ENCODE measurements at regions not wholly inside any gene's neighbourhood (a gene's known extent, or its start where the extent isn't known, plus 50 kb on each side); places are given as distances from the start of the nearest gene placed in this dataset.
"Not testable (repeated sequence)": the region's sequence is repeated elsewhere in the genome, so short reads cannot be mapped to it uniquely, and the experiment has no call there.

DNA sequence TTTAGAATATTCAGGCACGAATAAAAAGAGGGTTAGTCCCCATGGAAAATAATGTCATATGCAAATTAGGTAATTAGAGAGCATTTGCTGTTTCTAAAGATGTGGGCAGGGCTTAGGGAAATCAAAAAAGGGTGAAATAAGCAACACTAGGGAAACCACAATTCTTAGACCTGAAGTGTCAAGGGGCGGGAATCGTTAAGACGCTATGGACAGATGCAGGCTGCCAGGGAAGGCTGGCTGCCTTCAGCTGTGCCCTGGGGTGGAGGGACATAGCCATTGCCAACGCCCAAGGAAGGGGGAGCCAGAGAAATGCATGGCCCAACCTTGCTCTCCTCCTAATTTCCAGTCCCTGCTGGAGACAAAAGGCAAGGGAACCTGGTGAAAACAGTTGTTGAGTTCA, 141.7 kb upstream of the PROK2 start:
- Histone ChIP-seq H3K4me3 (no peak overlapping the region), H3K27ac (no peak overlapping the region), H3K9me3 (no peaks in the 10 kb centered on the region), H3K36me3 (no peaks in the 10 kb centered on the region), H3K27me3 (no peaks in the 10 kb centered on the region), H3K4me1 (no peaks in the 10 kb centered on the region)
- intact Hi-C loops (cut with DNase I; ENCODE audit: low total_unique reads): no loop called here
- in situ Hi-C loops (cut with MboI; ENCODE audit: low sequenced_read_pairs in 4 of 4): no loop called here
- ATAC-seq (no peak), DNase-seq (no peak)
- TF ChIP-seq, protein P1, sequence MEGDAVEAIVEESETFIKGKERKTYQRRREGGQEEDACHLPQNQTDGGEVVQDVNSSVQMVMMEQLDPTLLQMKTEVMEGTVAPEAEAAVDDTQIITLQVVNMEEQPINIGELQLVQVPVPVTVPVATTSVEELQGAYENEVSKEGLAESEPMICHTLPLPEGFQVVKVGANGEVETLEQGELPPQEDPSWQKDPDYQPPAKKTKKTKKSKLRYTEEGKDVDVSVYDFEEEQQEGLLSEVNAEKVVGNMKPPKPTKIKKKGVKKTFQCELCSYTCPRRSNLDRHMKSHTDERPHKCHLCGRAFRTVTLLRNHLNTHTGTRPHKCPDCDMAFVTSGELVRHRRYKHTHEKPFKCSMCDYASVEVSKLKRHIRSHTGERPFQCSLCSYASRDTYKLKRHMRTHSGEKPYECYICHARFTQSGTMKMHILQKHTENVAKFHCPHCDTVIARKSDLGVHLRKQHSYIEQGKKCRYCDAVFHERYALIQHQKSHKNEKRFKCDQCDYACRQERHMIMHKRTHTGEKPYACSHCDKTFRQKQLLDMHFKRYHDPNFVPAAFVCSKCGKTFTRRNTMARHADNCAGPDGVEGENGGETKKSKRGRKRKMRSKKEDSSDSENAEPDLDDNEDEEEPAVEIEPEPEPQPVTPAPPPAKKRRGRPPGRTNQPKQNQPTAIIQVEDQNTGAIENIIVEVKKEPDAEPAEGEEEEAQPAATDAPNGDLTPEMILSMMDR (IDR thresholded peaks at IDR 0.05 in 4 of 5, conservative IDR thresholded peaks at IDR 0.05 in 1 of 5): no peak
- TF ChIP-seq POLR2A (IDR thresholded peaks at IDR 0.05): no peak

DNA sequence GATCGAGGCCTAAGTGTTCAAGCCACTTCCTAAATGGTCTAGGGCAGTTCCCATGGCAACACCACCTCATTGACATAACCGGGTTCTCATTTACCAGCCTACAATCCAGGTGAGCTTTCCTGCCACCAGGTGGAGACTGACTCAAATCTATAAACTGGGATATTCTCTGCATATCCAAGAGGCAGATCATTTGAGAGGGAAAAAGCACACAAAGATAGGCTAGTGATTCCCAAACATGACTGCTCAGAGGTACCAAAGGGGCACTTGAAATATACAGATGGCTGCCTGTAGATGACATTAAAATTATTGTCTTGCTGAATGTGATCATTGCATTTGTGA, 141.3 kb upstream of the PROK2 start:
- in situ Hi-C loops (cut with MboI; ENCODE audit: low sequenced_read_pairs in 4 of 4) (no loop called here), intact Hi-C loops (cut with DNase I; ENCODE audit: low total_unique reads) (no loop called here)
- DNase-seq (no peak), ATAC-seq (no peak)
- Histone ChIP-seq H3K4me1 (no peaks in the 10 kb centered on the region), H3K27me3 (no peaks in the 10 kb centered on the region), H3K9me3 (no peaks in the 10 kb centered on the region), H3K4me3 (no peak overlapping the region), H3K36me3 (no peaks in the 10 kb centered on the region), H3K27ac (no peak overlapping the region)
- TF ChIP-seq, protein P1 (IDR thresholded peaks at IDR 0.05 in 4 of 5, conservative IDR thresholded peaks at IDR 0.05 in 1 of 5): peak in 1 of 5 experiments; percentile 22
- TF ChIP-seq POLR2A (IDR thresholded peaks at IDR 0.05): no peak

DNA sequence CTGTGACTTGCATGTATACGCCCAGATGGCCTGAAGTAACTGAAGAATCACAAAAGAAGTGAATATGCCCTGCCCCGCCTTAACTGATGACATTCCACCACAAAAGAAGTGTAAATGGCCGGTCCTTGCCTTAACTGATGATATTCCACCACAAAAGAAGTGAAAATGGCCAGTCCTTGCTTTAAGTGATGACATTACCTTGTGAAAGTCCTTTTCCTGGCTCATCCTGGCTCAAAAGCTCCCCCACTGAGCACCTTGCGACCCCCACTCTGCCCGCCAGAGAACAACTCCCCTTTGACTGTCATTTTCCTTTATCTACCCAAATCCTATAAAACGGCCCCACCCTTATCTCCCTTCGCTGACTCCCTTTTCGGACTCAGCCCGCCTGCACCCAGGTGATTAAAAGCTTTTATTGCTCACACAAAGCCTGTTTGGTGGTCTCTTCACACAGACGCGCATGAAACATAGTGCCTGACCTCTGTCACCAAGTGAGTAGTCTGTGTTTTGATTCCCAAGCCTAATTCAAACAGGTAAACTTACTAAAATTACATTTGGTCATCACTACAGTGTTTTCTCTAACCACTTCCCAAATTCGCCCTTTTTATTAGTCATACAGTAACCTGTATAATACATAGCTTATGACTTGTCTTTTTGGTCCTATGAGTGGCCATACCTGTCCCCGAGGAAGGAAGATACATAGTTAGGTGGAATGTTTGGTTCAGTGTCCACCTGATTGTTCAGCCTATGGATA, 140.7 kb upstream of the PROK2 start:
- H3K9me3 ChIP-seq; DNase-seq; H3K4me1 ChIP-seq; H3K27me3 ChIP-seq; H3K36me3 ChIP-seq; ATAC-seq; H3K27ac ChIP-seq; H3K4me3 ChIP-seq; in situ Hi-C loops (cut with MboI; ENCODE audit: low sequenced_read_pairs in 4 of 4); intact Hi-C loops (cut with DNase I; ENCODE audit: low total_unique reads): not testable (repeated sequence)

DNA sequence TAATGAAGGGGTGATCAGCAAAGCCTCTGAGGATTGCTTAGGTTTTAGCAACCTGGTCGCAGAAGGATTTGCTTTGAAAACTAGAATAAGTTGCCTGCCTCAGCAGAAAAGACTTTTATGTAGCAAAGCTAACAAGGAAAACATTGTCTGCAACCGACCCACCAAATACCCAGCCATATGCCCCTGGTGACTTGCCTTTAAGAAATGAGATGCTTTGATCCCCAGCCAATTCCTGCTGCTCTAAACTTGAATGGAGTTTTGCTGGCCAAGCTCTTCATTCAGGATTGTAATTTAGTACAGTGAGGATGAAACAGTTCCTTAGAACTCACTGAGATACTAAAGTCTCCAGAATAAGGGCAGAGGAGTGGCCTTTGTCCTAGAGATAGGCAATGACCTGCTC, 139.8 kb upstream of the PROK2 start:
- H3K27ac ChIP-seq: no peak overlapping the region
- no peak for TF ChIP-seq POLR2A (IDR thresholded peaks at IDR 0.05)
- TF ChIP-seq, protein P1 (IDR thresholded peaks at IDR 0.05 in 4 of 5, conservative IDR thresholded peaks at IDR 0.05 in 1 of 5): no peak
- no peak overlapping the region for H3K4me3 ChIP-seq
- no peaks in the 10 kb centered on the region for H3K36me3 ChIP-seq
- H3K9me3 ChIP-seq: no peaks in the 10 kb centered on the region
- in situ Hi-C loops (cut with MboI; ENCODE audit: low sequenced_read_pairs in 4 of 4): no loop called here
- ATAC-seq: no peak
- intact Hi-C loops (cut with DNase I; ENCODE audit: low total_unique reads): no loop called here
- H3K4me1 ChIP-seq: no peaks in the 10 kb centered on the region
- DNase-seq: no peak
- no peaks in the 10 kb centered on the region for H3K27me3 ChIP-seq

DNA sequence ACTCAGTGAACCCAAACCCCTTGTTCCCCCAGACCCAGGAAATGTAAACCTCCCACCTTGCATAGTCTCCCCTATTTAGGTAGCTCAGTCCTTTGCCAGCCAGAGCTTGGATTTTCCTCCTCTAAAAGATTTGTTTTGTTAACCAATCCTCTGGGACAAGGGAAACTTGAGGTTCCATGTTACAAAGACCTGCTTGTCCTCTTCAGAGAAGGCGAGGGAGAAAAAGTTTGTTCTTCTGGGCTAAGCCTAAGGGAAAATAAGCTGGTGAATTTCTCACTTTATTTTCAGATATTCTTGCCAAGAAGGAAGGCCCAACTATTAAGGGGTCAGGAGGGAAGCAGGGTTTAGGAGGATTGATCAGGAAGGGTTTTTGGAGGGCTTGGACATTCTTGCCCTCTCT, 136.1 kb upstream of the PROK2 start:
- in situ Hi-C loops (cut with MboI; ENCODE audit: low sequenced_read_pairs in 4 of 4): no loop called here
- no peaks in the 10 kb centered on the region for H3K4me1 ChIP-seq
- no peak overlapping the region for H3K27ac ChIP-seq
- no peaks in the 10 kb centered on the region for H3K27me3 ChIP-seq
- H3K4me3 ChIP-seq: no peak overlapping the region
- DNase-seq (no peak), ATAC-seq (no peak)
- intact Hi-C loops (cut with DNase I; ENCODE audit: low total_unique reads): no loop called here
- TF ChIP-seq POLR2A (IDR thresholded peaks at IDR 0.05): no peak
- TF ChIP-seq, protein P1 (IDR thresholded peaks at IDR 0.05 in 4 of 5, conservative IDR thresholded peaks at IDR 0.05 in 1 of 5): no peak
- no peaks in the 10 kb centered on the region for H3K9me3 ChIP-seq
- H3K36me3 ChIP-seq: no peaks in the 10 kb centered on the region

Measured in gastrocnemius medialis (tissue), 4 donors.